ENCODE measurements at regions not wholly inside any gene's neighbourhood (a gene's known extent, or its start where the extent isn't known, plus 50 kb on each side); places are given as distances from the start of the nearest gene placed in this dataset.

DNA sequence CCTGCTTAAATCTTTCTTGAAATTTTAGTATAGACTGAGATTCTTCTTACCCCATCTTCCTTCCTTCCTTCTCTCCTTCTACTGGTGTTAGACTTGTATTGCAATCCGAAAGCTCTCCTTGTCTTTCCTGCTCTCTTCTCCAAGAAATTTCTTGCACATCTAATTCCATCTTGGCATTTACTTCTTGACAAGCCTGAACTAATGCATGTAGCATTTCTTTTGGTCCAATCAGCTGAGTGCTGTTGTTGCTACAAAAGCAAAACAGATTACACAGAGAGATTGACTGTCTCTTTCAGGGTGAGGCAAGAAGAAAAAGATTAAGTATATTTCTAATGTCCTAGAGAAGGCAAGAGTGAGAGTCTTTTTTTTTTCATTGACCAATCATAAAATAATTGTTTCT is 51.6 kb upstream of the MAP1B start:
- POLR2A ChIA-PET, result no interaction called here
- intact Hi-C loops (cut with micrococcal nuclease), result no loop called here
- Mint-ChIP-seq H3K9me3 (no peaks in the 10 kb centered on the region), H3K27ac (no peak overlapping the region), H3K27me3 (peaks cover 9% of the 10 kb centered on the region), H3K4me1 (ENCODE audit: low read depth) (no peaks in the 10 kb centered on the region), H3K4me3 (no peak overlapping the region), H3K36me3 (ENCODE audit: low read depth) (no peaks in the 10 kb centered on the region)
- DNase-seq, result no peak
- no peak for ATAC-seq
- CTCF ChIA-PET, result no interaction called here
- no peak for TF ChIP-seq CTCF (IDR thresholded peaks at IDR 0.05)

Data from activated CD8-positive, alpha-beta T cell treated with anti-CD3 and anti-CD28 coated beads for 36 hours (primary cell).